Neuronal stem cell (in vitro differentiated cells): ENCODE measurements at regions not wholly inside any gene's neighbourhood (a gene's known extent, or its start where the extent isn't known, plus 50 kb on each side); places are given as distances from the start of the nearest gene placed in this dataset.

Experiments used
- DNase-seq: peaks from one replicate; pipeline ENCODE4 v3.0.0-alpha.2; 2013; ENCODE audit warnings: low spot score
- H2AFZ ChIP-seq: one replicate; pipeline ENCODE4 v1.6.1; 2013; ENCODE audit warnings: mild to moderate bottlenecking, low read length, inconsistent platforms
- H2AK5ac ChIP-seq: 2 replicates; pipeline ENCODE4 v1.6.1; 2013; ENCODE audit warnings: low read depth, mild to moderate bottlenecking, inconsistent platforms, low read length, moderate library complexity, mixed read lengths
- H2BK120ac ChIP-seq: 2 replicates; pipeline ENCODE4 v1.6.1; 2013; ENCODE audit warnings: low read depth, mild to moderate bottlenecking, inconsistent platforms, low read length, moderate library complexity, mixed read lengths
- H2BK12ac ChIP-seq: one replicate; pipeline ENCODE4 v1.6.1; 2013; ENCODE audit warnings: low read length, inconsistent platforms
- H2BK15ac ChIP-seq: 2 replicates; pipeline ENCODE4 v1.6.1; 2013; ENCODE audit warnings: mild to moderate bottlenecking, low read length, inconsistent platforms, mixed read lengths
- H2BK5ac ChIP-seq: one replicate; pipeline ENCODE4 v1.6.1; 2013; ENCODE audit warnings: inconsistent platforms, mild to moderate bottlenecking, low read length, moderate library complexity
- H3K14ac ChIP-seq: one replicate; pipeline ENCODE4 v1.6.1; 2013; ENCODE audit warnings: low read length, inconsistent platforms
- H3K18ac ChIP-seq: 2 replicates; pipeline ENCODE4 v1.6.1; 2013; ENCODE audit warnings: low read length, inconsistent platforms
- H3K23ac ChIP-seq: 2 replicates; pipeline ENCODE4 v1.6.1; 2013; ENCODE audit warnings: low read depth, mild to moderate bottlenecking, mixed read lengths, low read length, inconsistent platforms; ENCODE audit not compliant: poor library complexity
- H3K27ac ChIP-seq: replicated peaks from 3 replicates; pipeline ENCODE4 v1.5.1; 2013; ENCODE audit warnings: low read length, inconsistent platforms
- H3K27me3 ChIP-seq, 3 experiments: 2 replicates each; pipeline ENCODE4 v1.6.1; 2013; ENCODE audit warnings: low read length in 3 of 3, mild to moderate bottlenecking in 2 of 3, inconsistent platforms in 1 of 3, low read depth in 1 of 3, mixed read lengths in 1 of 3, moderate library complexity in 1 of 3; ENCODE audit not compliant: control insufficient read depth in 3 of 3, insufficient read depth in 3 of 3
- H3K36me3 ChIP-seq, 2 donors: replicated peaks in 1 of 2; 2 replicates each; pipeline ENCODE4 v1.6.1; 2013; ENCODE audit warnings: low read length in 2 of 2; ENCODE audit not compliant: control insufficient read depth in 2 of 2, insufficient read depth in 2 of 2
- H3K4ac ChIP-seq: 2 replicates; pipeline ENCODE4 v1.6.1; 2013; ENCODE audit warnings: inconsistent platforms, mild to moderate bottlenecking, low read length, moderate library complexity
- H3K4me1 ChIP-seq, 2 donors: 1 replicate in 1 of 2; 2 replicates in 1 of 2; pipeline ENCODE4 v1.6.1; 2013; ENCODE audit warnings: low read length in 2 of 2, low read depth in 1 of 2; ENCODE audit not compliant: control insufficient read depth in 2 of 2, insufficient read depth in 1 of 2
- H3K4me2 ChIP-seq: one replicate; pipeline ENCODE4 v1.6.1; 2013; ENCODE audit warnings: mild to moderate bottlenecking, low read length, inconsistent platforms; ENCODE audit not compliant: insufficient read depth, poor library complexity, severe bottlenecking
- H3K4me3 ChIP-seq, 2 donors: 2 replicates each; pipeline ENCODE4 v1.5.1; 2013; ENCODE audit warnings: low read length in 2 of 2, mild to moderate bottlenecking in 2 of 2, inconsistent platforms in 1 of 2, moderate library complexity in 1 of 2
- H3K79me1 ChIP-seq: one replicate; pipeline ENCODE4 v1.6.1; 2013; ENCODE audit warnings: low read depth, mild to moderate bottlenecking, inconsistent platforms, low read length, moderate library complexity
- H3K9ac ChIP-seq: one replicate; pipeline ENCODE4 v1.6.1; 2013; ENCODE audit warnings: mild to moderate bottlenecking, low read depth, low read length, inconsistent platforms; ENCODE audit not compliant: poor library complexity
- H3K9me3 ChIP-seq, 2 donors: replicated peaks in 1 of 2; 2 replicates each; pipeline versions ENCODE3 to v1.6.1; 2013; ENCODE audit warnings: low read length in 2 of 2, mild to moderate bottlenecking in 2 of 2, inconsistent platforms in 1 of 2, low read depth in 1 of 2, mixed read lengths in 1 of 2, moderate library complexity in 1 of 2; ENCODE audit not compliant: control insufficient read depth in 2 of 2, insufficient read depth in 1 of 2
- H4K8ac ChIP-seq: one replicate; pipeline ENCODE4 v1.6.1; 2013; ENCODE audit warnings: low read depth, mild to moderate bottlenecking, inconsistent platforms, low read length, moderate library complexity
- H4K91ac ChIP-seq: one replicate; pipeline ENCODE4 v1.6.1; 2013; ENCODE audit warnings: low read length, low read depth, mild to moderate bottlenecking, inconsistent platforms; ENCODE audit not compliant: poor library complexity
- WGBS, 2 donors: extraction: QIAGEN DNeasy Blood & Tissue Kit; methylation state at CpG; one replicate each; pipeline ENCODE4 v1.1.7; 2013; ENCODE audit warnings: missing lambda C conversion rate in 2 of 2, mixed read lengths in 1 of 2; ENCODE audit not compliant: insufficient read length in 2 of 2, insufficient replicate concordance in 1 of 2; ENCODE audit errors: extremely low coverage in 2 of 2; 5-methylcytosine and 5-hydroxymethylcytosine counted together

DNA sequence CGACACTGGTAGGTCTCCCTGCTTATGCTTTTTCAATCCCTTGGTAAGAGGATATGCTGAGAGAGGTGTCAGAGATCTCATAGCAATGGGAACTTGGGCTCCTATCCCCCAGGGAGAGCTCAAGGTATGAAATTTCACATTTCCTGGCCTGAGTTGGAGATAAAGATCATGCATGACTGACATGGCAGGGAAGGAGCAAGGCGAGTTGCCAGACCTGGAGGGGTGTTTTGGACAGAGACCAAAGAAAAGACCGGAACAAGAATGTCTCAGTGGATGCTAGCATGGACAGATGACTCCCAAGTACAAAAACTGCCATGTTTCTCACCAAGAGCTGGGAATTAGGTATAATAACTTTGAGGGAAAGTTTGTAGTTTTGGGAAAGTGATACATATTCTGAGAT lies 334.1 kb upstream of the B3GALT2 start:
- no peak overlapping the region for H2BK120ac ChIP-seq
- no peaks in the 10 kb centered on the region for H3K9me3 ChIP-seq
- H3K14ac ChIP-seq = no peak overlapping the region
- no peak overlapping the region for H3K9ac ChIP-seq
- H3K18ac ChIP-seq = no peak overlapping the region
- no peak overlapping the region for H2BK15ac ChIP-seq
- no peaks in the 10 kb centered on the region for H3K36me3 ChIP-seq
- H3K4ac ChIP-seq = no peak overlapping the region
- no peak overlapping the region for H3K27ac ChIP-seq
- H3K4me3 ChIP-seq = no peak overlapping the region
- H3K23ac ChIP-seq = no peak overlapping the region
- no peak overlapping the region for H3K4me2 ChIP-seq
- no peaks in the 10 kb centered on the region for H3K27me3 ChIP-seq
- H4K8ac ChIP-seq = no peak overlapping the region
- no peak overlapping the region for H4K91ac ChIP-seq
- no peak overlapping the region for H2AK5ac ChIP-seq
- H3K4me1 ChIP-seq = no peaks in the 10 kb centered on the region
- no peaks in the 10 kb centered on the region for H3K79me1 ChIP-seq
- WGBS, 2 donors = no CpG with 5 or more reads among the region's 3 CpGs
- no peak overlapping the region for H2BK5ac ChIP-seq
- peak overlapping the region; percentile 5 for H2AFZ ChIP-seq
- no peak overlapping the region for H2BK12ac ChIP-seq
- DNase-seq = no peak

GRCh38 chr1:193519922-193520321 lies 333.5 kb upstream of the B3GALT2 start:
- H3K4me2 ChIP-seq = no peak overlapping the region
- no peak overlapping the region for H3K27ac ChIP-seq
- no peak overlapping the region for H3K18ac ChIP-seq
- H3K4me1 ChIP-seq = no peaks in the 10 kb centered on the region
- H4K8ac ChIP-seq = no peak overlapping the region
- no peak overlapping the region for H2BK15ac ChIP-seq
- no peak overlapping the region for H3K23ac ChIP-seq
- H3K36me3 ChIP-seq = no peaks in the 10 kb centered on the region
- H2AK5ac ChIP-seq = no peak overlapping the region
- no CpG with 5 or more reads among the region's 5 CpGs for WGBS, 2 donors
- H2BK120ac ChIP-seq = no peak overlapping the region
- H4K91ac ChIP-seq = no peak overlapping the region
- no peak overlapping the region for H2AFZ ChIP-seq
- H3K14ac ChIP-seq = no peak overlapping the region
- no peaks in the 10 kb centered on the region for H3K27me3 ChIP-seq
- no peaks in the 10 kb centered on the region for H3K9me3 ChIP-seq
- H2BK5ac ChIP-seq = no peak overlapping the region
- H3K4ac ChIP-seq = no peak overlapping the region
- no peak for DNase-seq
- H2BK12ac ChIP-seq = no peak overlapping the region
- H3K79me1 ChIP-seq = no peaks in the 10 kb centered on the region
- no peak overlapping the region for H3K9ac ChIP-seq
- H3K4me3 ChIP-seq = no peak overlapping the region

GRCh38 chr1:193516755-193517388 lies 330.5 kb upstream of the B3GALT2 start:
- Histone ChIP-seq H2AK5ac (no peak overlapping the region), H3K4me1 (no peaks in the 10 kb centered on the region), H2AFZ (no peak overlapping the region), H4K91ac (no peak overlapping the region), H3K4me3 (no peak overlapping the region), H2BK12ac (no peak overlapping the region), H3K79me1 (no peaks in the 10 kb centered on the region), H3K9me3 (no peaks in the 10 kb centered on the region), H3K4ac (no peak overlapping the region), H3K23ac (no peak overlapping the region), H4K8ac (no peak overlapping the region), H3K27me3 (no peaks in the 10 kb centered on the region), H2BK120ac (no peak overlapping the region), H3K9ac (no peak overlapping the region), H3K36me3 (no peaks in the 10 kb centered on the region), H3K18ac (no peak overlapping the region), H2BK15ac (no peak overlapping the region), H3K27ac (no peak overlapping the region), H3K14ac (no peak overlapping the region), H2BK5ac (no peak overlapping the region), H3K4me2 (no peak overlapping the region)
- DNase-seq = no peak
- WGBS, 2 donors = no CpG with 5 or more reads among the region's 5 CpGs

- no peaks in the 10 kb centered on the region for H3K27me3 ChIP-seq
- no peak overlapping the region for H3K4me3 ChIP-seq
- H3K27ac ChIP-seq = no peak overlapping the region
- no CpG with 5 or more reads among the region's 4 CpGs for WGBS, 2 donors
- no peaks in the 10 kb centered on the region for H3K4me1 ChIP-seq
- no peaks in the 10 kb centered on the region for H3K79me1 ChIP-seq
- H3K9ac ChIP-seq = no peak overlapping the region
- H3K36me3 ChIP-seq = no peaks in the 10 kb centered on the region
- no peak overlapping the region for H3K23ac ChIP-seq
- no peaks in the 10 kb centered on the region for H3K9me3 ChIP-seq
- H2AK5ac ChIP-seq = no peak overlapping the region
- H3K4ac ChIP-seq = no peak overlapping the region
- no peak overlapping the region for H3K18ac ChIP-seq
- H2BK5ac ChIP-seq = no peak overlapping the region
- no peak overlapping the region for H2BK15ac ChIP-seq
- no peak overlapping the region for H3K14ac ChIP-seq
- no peak overlapping the region for H4K8ac ChIP-seq
- H2BK12ac ChIP-seq = no peak overlapping the region
- no peak overlapping the region for H2BK120ac ChIP-seq
- DNase-seq = no peak
- no peak overlapping the region for H2AFZ ChIP-seq
- no peak overlapping the region for H4K91ac ChIP-seq
- no peak overlapping the region for H3K4me2 ChIP-seq
Observed at GRCh38 chr1:193514397-193514796, 328.0 kb upstream of the B3GALT2 start.
